ENCODE measurements at regions not wholly inside any gene's neighbourhood (a gene's known extent, or its start where the extent isn't known, plus 50 kb on each side); places are given as distances from the start of the nearest gene placed in this dataset.

- Mint-ChIP-seq H3K27ac (no peak overlapping the region), H3K4me1 (no peaks in the 10 kb centered on the region), H3K36me3 (ENCODE audit: low read depth) (no peaks in the 10 kb centered on the region), H3K4me3 (no peak overlapping the region), H3K27me3 (peaks cover 9% of the 10 kb centered on the region), H3K9me3 (no peaks in the 10 kb centered on the region)
- DNase-seq: no peak
- intact Hi-C loops (cut with micrococcal nuclease): no loop called here
Measured at GRCh38 chr5:67405755-67406154, 209.2 kb upstream of the CD180 start.

- H3K36me3 Mint-ChIP-seq (ENCODE audit: low read depth): no peaks in the 10 kb centered on the region
- no peak overlapping the region for H3K27ac Mint-ChIP-seq
- no peak overlapping the region for H3K4me3 Mint-ChIP-seq
- H3K27me3 Mint-ChIP-seq: peaks cover 11% of the 10 kb centered on the region
- H3K4me1 Mint-ChIP-seq: no peaks in the 10 kb centered on the region
- intact Hi-C loops (cut with micrococcal nuclease): no loop called here
- no peaks in the 10 kb centered on the region for H3K9me3 Mint-ChIP-seq
- no peak for DNase-seq
Measured at GRCh38 chr5:67405101-67405364, 208.4 kb upstream of the CD180 start.

GRCh38 chr5:67404256-67405100, 207.9 kb upstream of the CD180 start:
- Mint-ChIP-seq H3K4me1 (no peaks in the 10 kb centered on the region), H3K27me3 (peaks cover 11% of the 10 kb centered on the region), H3K9me3 (no peaks in the 10 kb centered on the region), H3K4me3 (no peak overlapping the region), H3K27ac (no peak overlapping the region), H3K36me3 (ENCODE audit: low read depth) (no peaks in the 10 kb centered on the region)
- no peak for DNase-seq
- intact Hi-C loops (cut with micrococcal nuclease): no loop called here

- Mint-ChIP-seq H3K9me3 (no peaks in the 10 kb centered on the region), H3K27ac (no peak overlapping the region), H3K27me3 (peaks cover 9% of the 10 kb centered on the region), H3K36me3 (ENCODE audit: low read depth) (no peaks in the 10 kb centered on the region), H3K4me3 (no peak overlapping the region), H3K4me1 (no peaks in the 10 kb centered on the region)
- DNase-seq: no peak
- intact Hi-C loops (cut with micrococcal nuclease): no loop called here
Measured at GRCh38 chr5:67402526-67402925, 205.9 kb upstream of the CD180 start.

GRCh38 chr5:67401172-67401571, 204.6 kb upstream of the CD180 start:
- no peak for DNase-seq
- no peak overlapping the region for H3K4me3 Mint-ChIP-seq
- H3K36me3 Mint-ChIP-seq (ENCODE audit: low read depth): no peaks in the 10 kb centered on the region
- no peak overlapping the region for H3K27ac Mint-ChIP-seq
- H3K4me1 Mint-ChIP-seq: no peaks in the 10 kb centered on the region
- H3K9me3 Mint-ChIP-seq: no peaks in the 10 kb centered on the region
- H3K27me3 Mint-ChIP-seq: peaks cover 9% of the 10 kb centered on the region
- intact Hi-C loops (cut with micrococcal nuclease): no loop called here

- H3K27me3 Mint-ChIP-seq: peaks cover 9% of the 10 kb centered on the region
- H3K9me3 Mint-ChIP-seq: no peaks in the 10 kb centered on the region
- H3K27ac Mint-ChIP-seq: no peak overlapping the region
- no peak overlapping the region for H3K4me3 Mint-ChIP-seq
- no peak for DNase-seq
- intact Hi-C loops (cut with micrococcal nuclease): no loop called here
- no peaks in the 10 kb centered on the region for H3K4me1 Mint-ChIP-seq
- H3K36me3 Mint-ChIP-seq (ENCODE audit: low read depth): no peaks in the 10 kb centered on the region
Measured at GRCh38 chr5:67400752-67401151, 204.2 kb upstream of the CD180 start.

- Mint-ChIP-seq H3K4me1 (no peaks in the 10 kb centered on the region), H3K4me3 (no peak overlapping the region), H3K9me3 (no peaks in the 10 kb centered on the region), H3K27ac (no peak overlapping the region), H3K27me3 (peaks cover 9% of the 10 kb centered on the region), H3K36me3 (ENCODE audit: low read depth) (no peaks in the 10 kb centered on the region)
- DNase-seq: no peak
- intact Hi-C loops (cut with micrococcal nuclease): no loop called here
Measured at GRCh38 chr5:67395790-67396418, 199.3 kb upstream of the CD180 start.

GRCh38 chr5:67393211-67393610, 196.6 kb upstream of the CD180 start:
- no peaks in the 10 kb centered on the region for H3K4me1 Mint-ChIP-seq
- H3K27me3 Mint-ChIP-seq: peaks cover 6% of the 10 kb centered on the region
- intact Hi-C loops (cut with micrococcal nuclease): no loop called here
- no peak overlapping the region for H3K4me3 Mint-ChIP-seq
- no peak overlapping the region for H3K27ac Mint-ChIP-seq
- H3K36me3 Mint-ChIP-seq (ENCODE audit: low read depth): no peaks in the 10 kb centered on the region
- no peaks in the 10 kb centered on the region for H3K9me3 Mint-ChIP-seq
- DNase-seq: no peak

- Mint-ChIP-seq H3K36me3 (ENCODE audit: low read depth) (no peaks in the 10 kb centered on the region), H3K4me1 (no peaks in the 10 kb centered on the region), H3K27ac (no peak overlapping the region), H3K27me3 (peaks cover 9% of the 10 kb centered on the region), H3K9me3 (no peaks in the 10 kb centered on the region), H3K4me3 (no peak overlapping the region)
- no peak for DNase-seq
- intact Hi-C loops (cut with micrococcal nuclease): no loop called here
Measured at GRCh38 chr5:67390935-67391334, 194.3 kb upstream of the CD180 start.

- Mint-ChIP-seq H3K9me3 (no peaks in the 10 kb centered on the region), H3K4me1 (no peaks in the 10 kb centered on the region), H3K27ac (no peak overlapping the region), H3K4me3 (no peak overlapping the region), H3K36me3 (ENCODE audit: low read depth) (no peaks in the 10 kb centered on the region), H3K27me3 (peaks cover 22% of the 10 kb centered on the region)
- DNase-seq: no peak
- intact Hi-C loops (cut with micrococcal nuclease): no loop called here
Measured at GRCh38 chr5:67383451-67383850, 186.9 kb upstream of the CD180 start.

- H3K4me3 Mint-ChIP-seq: no peak overlapping the region
- no peaks in the 10 kb centered on the region for H3K9me3 Mint-ChIP-seq
- no peak overlapping the region for H3K27ac Mint-ChIP-seq
- intact Hi-C loops (cut with micrococcal nuclease): no loop called here
- H3K36me3 Mint-ChIP-seq (ENCODE audit: low read depth): no peaks in the 10 kb centered on the region
- H3K4me1 Mint-ChIP-seq: no peaks in the 10 kb centered on the region
- H3K27me3 Mint-ChIP-seq: peaks cover 22% of the 10 kb centered on the region
- no peak for DNase-seq
Measured at GRCh38 chr5:67381236-67381880, 184.8 kb upstream of the CD180 start.

GRCh38 chr5:67380431-67380830, 183.8 kb upstream of the CD180 start:
- Mint-ChIP-seq H3K27me3 (peaks cover 23% of the 10 kb centered on the region), H3K9me3 (no peaks in the 10 kb centered on the region), H3K4me1 (no peaks in the 10 kb centered on the region), H3K27ac (no peak overlapping the region), H3K36me3 (ENCODE audit: low read depth) (no peaks in the 10 kb centered on the region), H3K4me3 (no peak overlapping the region)
- no peak for DNase-seq
- intact Hi-C loops (cut with micrococcal nuclease): no loop called here

- H3K36me3 Mint-ChIP-seq (ENCODE audit: low read depth): no peaks in the 10 kb centered on the region
- intact Hi-C loops (cut with micrococcal nuclease): no loop called here
Measured at GRCh38 chr5:67379753-67380152, 183.2 kb upstream of the CD180 start.

GRCh38 chr5:67378256-67378655, 181.7 kb upstream of the CD180 start:
- peaks cover 14% of the 10 kb centered on the region for H3K27me3 Mint-ChIP-seq
- no peaks in the 10 kb centered on the region for H3K9me3 Mint-ChIP-seq
- intact Hi-C loops (cut with micrococcal nuclease): no loop called here
- H3K27ac Mint-ChIP-seq: no peak overlapping the region
- no peaks in the 10 kb centered on the region for H3K36me3 Mint-ChIP-seq (ENCODE audit: low read depth)
- no peaks in the 10 kb centered on the region for H3K4me1 Mint-ChIP-seq
- no peak overlapping the region for H3K4me3 Mint-ChIP-seq
- DNase-seq: no peak

More at GRCh38 chr5:67379753-67380152, 183.2 kb upstream of the CD180 start:
- Mint-ChIP-seq H3K27me3 (peaks cover 19% of the 10 kb centered on the region), H3K4me1 (no peaks in the 10 kb centered on the region), H3K27ac (no peak overlapping the region), H3K9me3 (no peaks in the 10 kb centered on the region), H3K4me3 (no peak overlapping the region)
- no peak for DNase-seq
